HepG2 (cell line): ENCODE measurements at regions not wholly inside any gene's neighbourhood (a gene's known extent, or its start where the extent isn't known, plus 50 kb on each side); places are given as distances from the start of the nearest gene placed in this dataset.

ENCODE experiments used
- ATAC-seq: fragments of 200-7000 bp; cut with Tn5 transposase; 3 replicates; pipeline ENCODE4 v1.9.1; 2020; ENCODE audit warnings: mild to moderate bottlenecking, moderate library complexity
- BruUV-seq: library from RNA; stranded (reverse); fragments of 400-500 nt; replicated peaks from 2 replicates; lab custom pipeline; 2021; lab: Mats Ljungman, UMichigan
- CTCF ChIA-PET: fragments of 300-600 bp; formaldehyde crosslinking; extraction: SDS; loops from one replicate; lab custom pipeline; 2021; ENCODE audit warnings: low total read pairs, inconsistent platforms, low intra/inter-chr PET ratio; lab: Yijun Ruan, JAX
- POLR2A ChIA-PET: fragments of 350-600 bp; sonication (Branson Sonifier 250); formaldehyde crosslinking; loops from one replicate; lab custom pipeline; 2020; ENCODE audit warnings: antibody characterized with exemption, inconsistent platforms; lab: Yijun Ruan, JAX
- DNase-seq: peaks from one replicate; pipeline ENCODE4 v3.0.0-alpha.2; 2015; ENCODE audit warnings: low spot score
- FAIRE-seq: peaks from 3 replicates; lab custom pipeline; 2011; peaks lifted over from hg19 to GRCh38; lab: Jason Lieb, UNC
- H2AFZ ChIP-seq: one replicate; pipeline ENCODE4 v1.6.1; 2011; ENCODE audit warnings: low read length, inconsistent platforms
- H3K27ac ChIP-seq: fragments of 300-600 bp; 3 replicates; pipeline ENCODE4 v1.8.0; 2011; ENCODE audit warnings: mixed run types, mild to moderate bottlenecking, mixed read lengths, low read length, inconsistent platforms; ENCODE audit not compliant: insufficient read depth; ENCODE audit errors: extremely low read length
- H3K27me3 ChIP-seq, 2 experiments: fragments of 200-600 bp in 1 of 2; 2 replicates in 1 of 2; 3 replicates in 1 of 2; pipeline versions ENCODE4 v1.6.0 to v1.8.0; 2011; ENCODE audit warnings: low read length in 2 of 2, mild to moderate bottlenecking in 2 of 2, moderate library complexity in 2 of 2, inconsistent platforms in 1 of 2; ENCODE audit not compliant: insufficient read depth in 2 of 2, control insufficient read depth in 1 of 2
- H3K36me3 ChIP-seq, 2 experiments: fragments of 200-600 bp in 1 of 2; replicated peaks in 1 of 2; 2 replicates in 1 of 2; 3 replicates in 1 of 2; pipeline versions ENCODE4 v1.5.1 to v1.8.0; 2011; ENCODE audit warnings: low read length in 2 of 2, inconsistent platforms in 1 of 2; ENCODE audit not compliant: insufficient read depth in 2 of 2, control insufficient read depth in 1 of 2
- H3K4me1 ChIP-seq: 2 replicates; pipeline ENCODE4 v1.5.1; 2012; ENCODE audit warnings: low read length, inconsistent platforms; ENCODE audit not compliant: insufficient read depth
- H3K4me2 ChIP-seq: 2 replicates; pipeline ENCODE4 v1.6.0; 2011; ENCODE audit warnings: low read depth, low read length, inconsistent platforms
- H3K4me3 ChIP-seq, 3 experiments: fragments of 200-600 bp in 1 of 3; sonication (generic), shearing (Covaris generic) in 1 of 3; replicated peaks in 1 of 3; 2 replicates each; pipeline ENCODE4 v1.5.1; 2011 to 2016; ENCODE audit warnings: low read length in 3 of 3, inconsistent platforms in 2 of 3, low read depth in 2 of 3, mild to moderate bottlenecking in 2 of 3, control low read depth in 1 of 3, mixed read lengths in 1 of 3; ENCODE audit not compliant: insufficient read depth in 1 of 3
- H3K79me2 ChIP-seq: one replicate; pipeline ENCODE4 v1.6.1; 2011; ENCODE audit warnings: low read length, inconsistent platforms; ENCODE audit not compliant: insufficient read depth
- H3K9ac ChIP-seq: 2 replicates; pipeline ENCODE4 v1.6.0; 2011; ENCODE audit warnings: mild to moderate bottlenecking, low read depth, low read length, inconsistent platforms; ENCODE audit not compliant: insufficient read depth
- H3K9me3 ChIP-seq: 2 replicates; pipeline ENCODE4 v1.5.1; 2012; ENCODE audit warnings: mild to moderate bottlenecking, low read length
- H4K20me1 ChIP-seq: 2 replicates; pipeline ENCODE4 v1.6.0; 2011; ENCODE audit warnings: inconsistent platforms, mild to moderate bottlenecking, low read length, moderate library complexity; ENCODE audit not compliant: insufficient read depth
- HMG20A ChIP-seq: IDR thresholded peaks from 2 replicates; pipeline ENCODE4 v1.6.1; 2016; ENCODE audit warnings: borderline replicate concordance
- PITX1 ChIP-seq: sonication (generic); formaldehyde crosslinking; IDR thresholded peaks from 2 replicates; pipeline ENCODE4 v1.5.1; 2020; ENCODE audit warnings: mild to moderate bottlenecking, missing genetic modification reagents
- POGK ChIP-seq: sonication (generic); formaldehyde crosslinking; conservative IDR thresholded peaks from 2 replicates; pipeline ENCODE4 v1.8.0; 2022; ENCODE audit warnings: mild to moderate bottlenecking, moderate library complexity, missing genetic modification reagents
- RFXANK ChIP-seq: IDR thresholded peaks from 2 replicates; pipeline ENCODE4 v1.6.1; 2016
- RXRA ChIP-seq: sonication (generic); formaldehyde crosslinking; IDR thresholded peaks from 2 replicates; pipeline ENCODE4 v1.5.1; 2020; ENCODE audit warnings: missing genetic modification reagents
- SOX5 ChIP-seq: IDR thresholded peaks from 2 replicates; pipeline ENCODE4 v1.6.1; 2016; ENCODE audit warnings: borderline replicate concordance
- STAT6 ChIP-seq: sonication (generic); formaldehyde crosslinking; IDR thresholded peaks from 2 replicates; pipeline ENCODE4 v1.4.0; 2020; ENCODE audit warnings: missing genetic modification reagents, mild to moderate bottlenecking, borderline replicate concordance
- ZFP37 ChIP-seq: sonication (generic); formaldehyde crosslinking; IDR thresholded peaks from 2 replicates; pipeline ENCODE4 v1.4.0; 2020; ENCODE audit warnings: missing genetic modification reagents, borderline replicate concordance
- ZNF383 ChIP-seq: sonication (generic); formaldehyde crosslinking; IDR thresholded peaks from 2 replicates; pipeline ENCODE4 v1.4.0; 2020; ENCODE audit warnings: missing genetic modification reagents, mild to moderate bottlenecking, borderline replicate concordance
- ZNF44 ChIP-seq: sonication (generic); formaldehyde crosslinking; IDR thresholded peaks from 2 replicates; pipeline ENCODE4 v1.5.1; 2020; ENCODE audit warnings: mild to moderate bottlenecking, missing genetic modification reagents
- ZNF484 ChIP-seq: sonication (generic); formaldehyde crosslinking; IDR thresholded peaks from 2 replicates; pipeline ENCODE4 v1.5.1; 2020; ENCODE audit warnings: mild to moderate bottlenecking, low read depth, missing genetic modification reagents, borderline replicate concordance
- ZNF549 ChIP-seq: sonication (generic); formaldehyde crosslinking; IDR thresholded peaks from 2 replicates; pipeline ENCODE4 v1.5.0; 2020; ENCODE audit warnings: missing genetic modification reagents
- ZNF781 ChIP-seq: sonication (generic); formaldehyde crosslinking; IDR thresholded peaks from 2 replicates; pipeline ENCODE4 v1.5.1; 2020; ENCODE audit warnings: borderline replicate concordance, mild to moderate bottlenecking, missing genetic modification reagents; ENCODE audit errors: not compliant biosample characterization
- ZNF800 ChIP-seq: sonication (generic); formaldehyde crosslinking; IDR thresholded peaks from 2 replicates; pipeline ENCODE4 v1.4.0; 2020; ENCODE audit warnings: missing genetic modification reagents
- WGBS: methylation state at CpG from one replicate; pipeline ENCODE4 v1.1.6; 2017; ENCODE audit warnings: low lambda C conversion rate; 5-methylcytosine and 5-hydroxymethylcytosine counted together
- in situ Hi-C: cut with HindIII; loops from 2 replicates; pipeline ENCODE4 v1.10.0; 2017; ENCODE audit warnings: low pct_unique_long_range_greater_than_20kb; ENCODE audit not compliant: extremely low pct_ligation_motif_present
- intact Hi-C: fragments of 100-400 bp; cut with micrococcal nuclease; formaldehyde crosslinking; loops from one replicate; pipeline ENCODE4 v1.10.0; 2022; ENCODE audit not compliant: unreplicated experiment
- TF ChIP-seq, protein P1 (sequence below): sonication (generic); formaldehyde crosslinking; IDR thresholded peaks from 2 replicates; pipeline ENCODE4 v1.9.0; 2021; ENCODE audit warnings: missing genetic modification reagents, borderline replicate concordance
- TF ChIP-seq, protein P2 (sequence below): IDR thresholded peaks from 2 replicates; pipeline ENCODE4 v1.6.1; 2016; ENCODE audit warnings: missing compliant biosample characterization, missing genetic modification reagents, borderline replicate concordance

GRCh38 chr17:13160790-13161189 is 143.0 kb upstream of the ELAC2 start:
- no peak overlapping the region for H2AFZ ChIP-seq
- in situ Hi-C loops, result no loop called here
- no peaks in the 10 kb centered on the region for H3K79me2 ChIP-seq
- intact Hi-C loops, result no loop called here
- no peak overlapping the region for H3K9ac ChIP-seq
- DNase-seq (no peak), FAIRE-seq (no peak), ATAC-seq (no peak)
- no peaks in the 10 kb centered on the region for H3K9me3 ChIP-seq
- H3K4me3 ChIP-seq, result no peak overlapping the region
- H3K27ac ChIP-seq, result no peak overlapping the region
- WGBS, result 2% methylated on average over 2 of the region's 2 CpGs
- no peaks in the 10 kb centered on the region for H3K36me3 ChIP-seq
- H4K20me1 ChIP-seq, result no peaks in the 10 kb centered on the region
- H3K4me2 ChIP-seq, result no peak overlapping the region
- no peaks in the 10 kb centered on the region for H3K4me1 ChIP-seq
- no TSS peak for BruUV-seq
- CTCF ChIA-PET, result no interaction called here
- no peaks in the 10 kb centered on the region for H3K27me3 ChIP-seq
- POLR2A ChIA-PET, result no interaction called here
- TF ChIP-seq, protein P1, sequence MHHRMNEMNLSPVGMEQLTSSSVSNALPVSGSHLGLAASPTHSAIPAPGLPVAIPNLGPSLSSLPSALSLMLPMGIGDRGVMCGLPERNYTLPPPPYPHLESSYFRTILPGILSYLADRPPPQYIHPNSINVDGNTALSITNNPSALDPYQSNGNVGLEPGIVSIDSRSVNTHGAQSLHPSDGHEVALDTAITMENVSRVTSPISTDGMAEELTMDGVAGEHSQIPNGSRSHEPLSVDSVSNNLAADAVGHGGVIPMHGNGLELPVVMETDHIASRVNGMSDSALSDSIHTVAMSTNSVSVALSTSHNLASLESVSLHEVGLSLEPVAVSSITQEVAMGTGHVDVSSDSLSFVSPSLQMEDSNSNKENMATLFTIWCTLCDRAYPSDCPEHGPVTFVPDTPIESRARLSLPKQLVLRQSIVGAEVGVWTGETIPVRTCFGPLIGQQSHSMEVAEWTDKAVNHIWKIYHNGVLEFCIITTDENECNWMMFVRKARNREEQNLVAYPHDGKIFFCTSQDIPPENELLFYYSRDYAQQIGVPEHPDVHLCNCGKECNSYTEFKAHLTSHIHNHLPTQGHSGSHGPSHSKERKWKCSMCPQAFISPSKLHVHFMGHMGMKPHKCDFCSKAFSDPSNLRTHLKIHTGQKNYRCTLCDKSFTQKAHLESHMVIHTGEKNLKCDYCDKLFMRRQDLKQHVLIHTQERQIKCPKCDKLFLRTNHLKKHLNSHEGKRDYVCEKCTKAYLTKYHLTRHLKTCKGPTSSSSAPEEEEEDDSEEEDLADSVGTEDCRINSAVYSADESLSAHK (CRISPR knock-in tag), result no peak
- TF ChIP-seq SOX5 (CRISPR knock-in tag) (no peak), ZFP37 (no peak), RFXANK (CRISPR knock-in tag) (no peak), ZNF549 (no peak), ZNF44 (CRISPR knock-in tag) (no peak), ZNF383 (CRISPR knock-in tag) (no peak), PITX1 (CRISPR knock-in tag) (no peak), HMG20A (no peak), ZNF800 (CRISPR knock-in tag) (no peak), POGK (CRISPR knock-in tag) (no peak), RXRA (CRISPR knock-in tag) (no peak), STAT6 (no peak), ZNF484 (CRISPR knock-in tag) (no peak), ZNF781 (CRISPR knock-in tag) (no peak)
- TF ChIP-seq, protein P2, sequence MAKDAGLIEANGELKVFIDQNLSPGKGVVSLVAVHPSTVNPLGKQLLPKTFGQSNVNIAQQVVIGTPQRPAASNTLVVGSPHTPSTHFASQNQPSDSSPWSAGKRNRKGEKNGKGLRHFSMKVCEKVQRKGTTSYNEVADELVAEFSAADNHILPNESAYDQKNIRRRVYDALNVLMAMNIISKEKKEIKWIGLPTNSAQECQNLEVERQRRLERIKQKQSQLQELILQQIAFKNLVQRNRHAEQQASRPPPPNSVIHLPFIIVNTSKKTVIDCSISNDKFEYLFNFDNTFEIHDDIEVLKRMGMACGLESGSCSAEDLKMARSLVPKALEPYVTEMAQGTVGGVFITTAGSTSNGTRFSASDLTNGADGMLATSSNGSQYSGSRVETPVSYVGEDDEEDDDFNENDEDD, result no peak
